ENCODE measurements at regions not wholly inside any gene's neighbourhood (a gene's known extent, or its start where the extent isn't known, plus 50 kb on each side); places are given as distances from the start of the nearest gene placed in this dataset.

DNA sequence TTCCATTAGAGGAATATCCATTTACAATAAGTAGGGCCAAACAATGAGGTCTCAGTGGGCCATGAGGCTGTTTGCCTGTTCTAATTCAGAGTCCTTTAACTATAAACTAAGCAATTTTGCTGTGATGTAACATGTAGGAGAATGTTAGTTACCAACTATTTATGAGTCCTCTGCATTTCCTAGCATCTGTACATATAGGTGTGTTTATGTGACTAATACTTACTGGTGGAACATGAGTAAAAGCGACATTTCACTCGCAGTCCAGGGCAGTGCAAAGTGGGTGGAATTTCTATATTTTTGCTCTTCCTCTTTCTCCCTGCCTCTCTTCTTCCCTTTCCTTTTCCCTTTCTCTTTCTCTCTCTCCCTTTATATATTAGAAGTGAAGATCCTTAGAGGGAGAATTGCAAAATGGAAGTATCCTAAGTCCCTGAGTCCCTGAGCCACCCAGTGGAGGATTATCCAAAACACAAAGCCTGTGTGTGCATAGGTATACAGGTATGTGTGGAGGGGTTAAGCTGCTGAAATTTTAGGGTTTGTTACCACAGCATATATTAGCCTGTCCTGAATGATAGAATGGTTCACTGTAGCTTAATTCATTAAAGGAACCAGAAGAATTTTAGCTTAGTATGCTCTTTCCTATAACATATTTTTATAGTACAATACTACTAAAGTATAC lies 487.0 kb upstream of the FANCL start:
- Histone ChIP-seq H3K27me3 (ENCODE audit: control insufficient read depth, insufficient read depth, low read length) (no peaks in the 10 kb centered on the region), H3K4me3 (ENCODE audit: low read depth, low read length) (no peak overlapping the region), H3K27ac (ENCODE audit: insufficient read depth, low read length, poor library complexity, severe bottlenecking) (no peak overlapping the region), H3K4me1 (ENCODE audit: control insufficient read depth, insufficient read depth, low read length, poor library complexity, severe bottlenecking) (no peaks in the 10 kb centered on the region), H3K9me3 (ENCODE audit: control insufficient read depth in 2 of 2, low read length in 2 of 2) (no peaks in the 10 kb centered on the region), H3K36me3 (ENCODE audit: control insufficient read depth, insufficient read depth, low read length) (no peaks in the 10 kb centered on the region)
- peaks cover 0 to 5% (median 0%) of the 10 kb centered on the region in 7 donors for H3K9me3 Mint-ChIP-seq
- H3K27me3 Mint-ChIP-seq, result no peaks in the 10 kb centered on the region
- no peak overlapping the region for H3K27ac Mint-ChIP-seq
- no peak for DNase-seq
- H3K4me1 Mint-ChIP-seq, result no peaks in the 10 kb centered on the region
- no peak for ATAC-seq (ENCODE audit: low read depth in 2 of 2)
- H3K4me3 Mint-ChIP-seq, result no peak overlapping the region
- H3K36me3 Mint-ChIP-seq, result no peaks in the 10 kb centered on the region

DNA sequence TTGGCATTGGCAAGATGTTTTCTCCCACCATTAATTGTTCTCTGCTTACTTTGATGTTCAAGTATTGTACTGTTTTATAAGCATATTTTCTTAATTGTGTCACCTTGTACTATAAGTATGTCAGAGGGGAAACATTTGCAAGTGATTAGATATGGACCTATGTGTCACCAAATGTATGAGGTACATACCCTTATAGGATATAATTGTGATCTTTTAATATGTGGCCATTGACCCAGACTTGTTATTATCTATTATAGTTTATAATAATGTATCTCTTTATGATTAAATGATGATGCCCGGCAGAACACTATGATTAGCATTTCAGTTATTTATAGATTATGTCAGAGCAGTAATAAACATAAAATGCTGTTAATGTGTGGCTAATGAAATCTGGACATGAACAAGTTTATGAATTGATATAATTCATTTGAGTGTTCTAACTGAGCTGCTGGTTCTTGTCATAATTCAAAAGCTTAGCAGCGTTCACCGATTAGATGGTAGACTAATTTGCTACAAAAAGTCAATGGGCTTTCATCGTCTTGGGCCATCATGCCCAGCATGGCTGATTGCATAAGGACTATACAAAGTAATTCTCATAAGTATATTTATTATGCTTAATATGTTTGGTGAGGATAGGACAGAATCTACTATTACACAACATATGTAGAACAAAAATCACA lies 480.9 kb upstream of the FANCL start:
- Histone ChIP-seq H3K9me3 (ENCODE audit: control insufficient read depth in 2 of 2, low read length in 2 of 2) (no peaks in the 10 kb centered on the region), H3K36me3 (ENCODE audit: control insufficient read depth, insufficient read depth, low read length) (no peaks in the 10 kb centered on the region), H3K27me3 (ENCODE audit: control insufficient read depth, insufficient read depth, low read length) (no peaks in the 10 kb centered on the region), H3K4me3 (ENCODE audit: low read depth, low read length) (no peak overlapping the region), H3K4me1 (ENCODE audit: control insufficient read depth, insufficient read depth, low read length, poor library complexity, severe bottlenecking) (no peaks in the 10 kb centered on the region), H3K27ac (ENCODE audit: insufficient read depth, low read length, poor library complexity, severe bottlenecking) (no peak overlapping the region)
- no peak for ATAC-seq (ENCODE audit: low read depth in 2 of 2)
- no peak for DNase-seq
- H3K4me1 Mint-ChIP-seq, result no peaks in the 10 kb centered on the region
- no peaks in the 10 kb centered on the region for H3K27me3 Mint-ChIP-seq
- no peak overlapping the region for H3K4me3 Mint-ChIP-seq
- no peak overlapping the region for H3K27ac Mint-ChIP-seq
- no peaks in the 10 kb centered on the region for H3K36me3 Mint-ChIP-seq
- peaks cover 0 to 3% (median 0%) of the 10 kb centered on the region in 7 donors for H3K9me3 Mint-ChIP-seq

DNA sequence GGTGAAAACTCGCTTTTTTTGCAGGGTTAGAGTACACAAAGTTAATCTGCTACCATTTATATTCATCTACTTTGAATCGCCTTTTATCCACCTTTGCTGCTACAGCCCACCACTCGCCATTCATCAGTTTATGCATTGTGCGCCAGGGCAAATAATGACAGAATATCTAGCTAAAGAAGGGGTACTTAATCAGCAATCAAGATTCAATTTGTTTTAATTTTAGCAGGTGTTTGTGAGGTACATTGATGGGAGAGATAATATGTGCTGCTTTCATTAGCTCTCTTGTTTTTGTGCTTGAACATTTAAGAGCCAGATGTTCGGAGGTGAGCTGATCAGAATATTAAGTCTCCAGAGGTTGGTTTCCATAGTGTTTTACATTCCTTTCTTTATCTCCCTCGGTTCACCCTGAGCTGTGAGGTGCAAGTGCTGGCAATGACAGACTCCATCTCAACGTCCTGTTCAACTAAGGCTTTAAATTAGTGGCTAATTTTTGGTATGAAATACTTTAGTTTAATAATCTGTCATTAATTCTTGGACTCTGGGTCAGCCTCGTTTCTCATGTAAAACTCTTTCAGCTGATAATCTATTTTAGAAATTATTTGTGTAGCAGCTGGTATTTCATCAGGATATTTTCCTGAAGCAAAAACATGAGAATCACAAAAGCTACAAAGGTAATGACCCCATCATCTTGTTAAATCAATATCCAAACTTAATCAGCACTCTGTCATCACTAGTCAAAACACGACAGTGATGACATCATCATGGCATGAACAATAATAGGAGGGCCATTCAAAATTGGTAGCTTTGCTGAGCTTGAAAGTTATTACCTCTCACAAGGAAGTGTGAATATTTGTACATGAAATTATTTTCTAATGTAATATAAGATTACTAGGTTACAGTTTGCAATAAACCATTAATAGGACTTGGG lies 479.9 kb upstream of the FANCL start:
- H3K9me3 Mint-ChIP-seq, result peaks cover 0 to 3% (median 0%) of the 10 kb centered on the region in 7 donors
- Histone ChIP-seq H3K4me1 (ENCODE audit: control insufficient read depth, insufficient read depth, low read length, poor library complexity, severe bottlenecking) (no peaks in the 10 kb centered on the region), H3K27me3 (ENCODE audit: control insufficient read depth, insufficient read depth, low read length) (no peaks in the 10 kb centered on the region), H3K36me3 (ENCODE audit: control insufficient read depth, insufficient read depth, low read length) (no peaks in the 10 kb centered on the region), H3K9me3 (ENCODE audit: control insufficient read depth in 2 of 2, low read length in 2 of 2) (no peaks in the 10 kb centered on the region), H3K4me3 (ENCODE audit: low read depth, low read length) (no peak overlapping the region), H3K27ac (ENCODE audit: insufficient read depth, low read length, poor library complexity, severe bottlenecking) (no peak overlapping the region)
- H3K36me3 Mint-ChIP-seq, result no peaks in the 10 kb centered on the region
- no peak overlapping the region for H3K27ac Mint-ChIP-seq
- ATAC-seq (ENCODE audit: low read depth in 2 of 2) (no peak), DNase-seq (no peak)
- no peaks in the 10 kb centered on the region for H3K4me1 Mint-ChIP-seq
- H3K4me3 Mint-ChIP-seq, result no peak overlapping the region
- H3K27me3 Mint-ChIP-seq, result no peaks in the 10 kb centered on the region

DNA sequence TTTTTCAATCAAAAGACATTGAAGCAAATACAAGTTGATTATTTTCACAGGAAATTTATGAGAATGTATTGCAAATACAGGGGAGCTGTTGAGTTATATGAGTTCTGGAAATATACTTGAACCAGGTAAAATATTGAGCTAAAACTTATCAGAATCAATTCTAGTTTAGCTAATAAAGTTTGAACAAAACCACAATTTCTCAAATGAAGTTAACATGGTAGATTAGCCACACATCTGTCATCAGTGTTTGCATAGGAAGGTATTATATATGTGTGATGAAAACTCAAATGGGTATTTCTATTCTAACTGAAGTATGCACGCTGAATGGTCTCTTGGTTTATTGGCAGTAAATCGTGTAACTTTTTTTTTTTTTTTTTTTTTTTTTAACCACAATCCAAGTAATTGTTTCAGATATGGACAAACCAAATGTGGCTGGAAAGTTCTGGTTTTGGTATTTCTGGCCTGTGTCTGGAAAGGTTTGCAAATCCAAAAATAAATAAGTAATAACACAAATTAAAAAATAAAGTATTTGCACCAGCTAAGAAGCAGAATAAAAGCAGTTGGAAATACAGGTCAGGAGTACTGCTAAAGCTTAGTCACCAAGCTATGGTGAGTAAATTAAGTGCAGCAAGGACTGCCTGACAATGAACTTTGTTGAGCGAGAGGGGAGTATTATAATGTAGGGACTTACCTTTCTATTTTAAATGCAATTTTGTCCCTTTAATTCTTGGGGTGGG lies 479.1 kb upstream of the FANCL start:
- no peak for ATAC-seq (ENCODE audit: low read depth in 2 of 2)
- no peaks in the 10 kb centered on the region for H3K27me3 Mint-ChIP-seq

DNA sequence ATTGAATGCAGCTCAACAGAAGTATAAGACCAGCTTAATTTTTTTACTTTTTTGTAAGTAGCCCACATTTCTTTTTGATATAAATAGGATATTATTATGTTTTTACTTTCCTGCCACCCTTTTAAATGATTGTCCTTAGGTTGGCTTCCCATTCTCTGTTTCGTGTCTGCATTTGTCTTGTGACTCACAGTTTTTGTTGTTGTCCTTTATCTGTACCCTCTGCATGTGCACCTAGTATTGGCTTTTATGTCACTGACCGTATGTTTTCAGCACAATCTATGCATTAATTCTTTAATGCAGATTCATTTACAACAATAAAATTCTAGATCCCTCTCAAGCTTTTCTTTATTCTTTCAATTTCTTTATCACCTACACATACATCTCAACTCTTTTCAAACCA lies 474.2 kb upstream of the FANCL start:
- Mint-ChIP-seq H3K9me3 (peaks cover 0 to 1% (median 0%) of the 10 kb centered on the region in 7 donors), H3K4me3 (no peak overlapping the region), H3K36me3 (no peaks in the 10 kb centered on the region), H3K27me3 (no peaks in the 10 kb centered on the region), H3K4me1 (no peaks in the 10 kb centered on the region), H3K27ac (no peak overlapping the region)
- no peak overlapping the region for H3K4me3 ChIP-seq (ENCODE audit: low read depth, low read length)
- ATAC-seq (ENCODE audit: low read depth in 2 of 2) (no peak), DNase-seq (no peak)
- no peaks in the 10 kb centered on the region for H3K9me3 ChIP-seq (ENCODE audit: control insufficient read depth in 2 of 2, low read length in 2 of 2)
- no peak overlapping the region for H3K27ac ChIP-seq (ENCODE audit: insufficient read depth, low read length, poor library complexity, severe bottlenecking)
- H3K27me3 ChIP-seq (ENCODE audit: control insufficient read depth, insufficient read depth, low read length), result no peaks in the 10 kb centered on the region
- H3K36me3 ChIP-seq (ENCODE audit: control insufficient read depth, insufficient read depth, low read length), result no peaks in the 10 kb centered on the region
- H3K4me1 ChIP-seq (ENCODE audit: control insufficient read depth, insufficient read depth, low read length, poor library complexity, severe bottlenecking), result no peaks in the 10 kb centered on the region

More for the DNA sequence above, 479.1 kb upstream of the FANCL start:
- Histone ChIP-seq H3K4me1 (ENCODE audit: control insufficient read depth, insufficient read depth, low read length, poor library complexity, severe bottlenecking) (no peaks in the 10 kb centered on the region), H3K27ac (ENCODE audit: insufficient read depth, low read length, poor library complexity, severe bottlenecking) (no peak overlapping the region), H3K27me3 (ENCODE audit: control insufficient read depth, insufficient read depth, low read length) (no peaks in the 10 kb centered on the region), H3K4me3 (ENCODE audit: low read depth, low read length) (no peak overlapping the region), H3K36me3 (ENCODE audit: control insufficient read depth, insufficient read depth, low read length) (no peaks in the 10 kb centered on the region), H3K9me3 (ENCODE audit: control insufficient read depth in 2 of 2, low read length in 2 of 2) (no peaks in the 10 kb centered on the region)
- H3K36me3 Mint-ChIP-seq, result no peaks in the 10 kb centered on the region
- H3K4me1 Mint-ChIP-seq, result no peaks in the 10 kb centered on the region
- no peak for DNase-seq
- no peak overlapping the region for H3K27ac Mint-ChIP-seq
- no peak overlapping the region for H3K4me3 Mint-ChIP-seq
- peaks cover 0 to 3% (median 0%) of the 10 kb centered on the region in 7 donors for H3K9me3 Mint-ChIP-seq

DNA sequence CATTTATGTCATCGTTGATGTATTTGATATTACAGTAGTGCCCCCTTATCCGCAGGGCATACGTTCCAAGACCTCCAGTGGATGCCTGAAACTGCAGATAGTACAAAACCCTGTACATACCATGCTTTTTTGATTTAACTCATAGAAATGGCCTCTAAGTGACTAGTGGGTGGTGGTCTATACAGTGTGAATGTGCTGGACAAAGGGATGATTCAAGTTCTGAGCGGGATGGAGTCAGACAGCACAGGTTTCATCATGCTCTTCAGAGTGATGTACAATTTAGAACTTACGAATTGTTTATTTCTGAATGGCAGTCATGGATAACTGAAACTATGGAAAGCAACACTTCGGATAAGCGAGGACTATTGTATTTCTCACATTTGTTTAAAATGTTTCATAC lies 473.1 kb upstream of the FANCL start:
- ATAC-seq (ENCODE audit: low read depth in 2 of 2) (no peak), DNase-seq (no peak)
- Mint-ChIP-seq H3K27me3 (no peaks in the 10 kb centered on the region), H3K4me1 (no peaks in the 10 kb centered on the region), H3K27ac (no peak overlapping the region), H3K9me3 (peaks cover 0 to 1% (median 0%) of the 10 kb centered on the region in 7 donors), H3K4me3 (no peak overlapping the region), H3K36me3 (no peaks in the 10 kb centered on the region)
- Histone ChIP-seq H3K4me1 (ENCODE audit: control insufficient read depth, insufficient read depth, low read length, poor library complexity, severe bottlenecking) (no peaks in the 10 kb centered on the region), H3K27me3 (ENCODE audit: control insufficient read depth, insufficient read depth, low read length) (no peaks in the 10 kb centered on the region), H3K36me3 (ENCODE audit: control insufficient read depth, insufficient read depth, low read length) (no peaks in the 10 kb centered on the region), H3K4me3 (ENCODE audit: low read depth, low read length) (no peak overlapping the region), H3K9me3 (ENCODE audit: control insufficient read depth in 2 of 2, low read length in 2 of 2) (no peaks in the 10 kb centered on the region), H3K27ac (ENCODE audit: insufficient read depth, low read length, poor library complexity, severe bottlenecking) (no peak overlapping the region)

DNA sequence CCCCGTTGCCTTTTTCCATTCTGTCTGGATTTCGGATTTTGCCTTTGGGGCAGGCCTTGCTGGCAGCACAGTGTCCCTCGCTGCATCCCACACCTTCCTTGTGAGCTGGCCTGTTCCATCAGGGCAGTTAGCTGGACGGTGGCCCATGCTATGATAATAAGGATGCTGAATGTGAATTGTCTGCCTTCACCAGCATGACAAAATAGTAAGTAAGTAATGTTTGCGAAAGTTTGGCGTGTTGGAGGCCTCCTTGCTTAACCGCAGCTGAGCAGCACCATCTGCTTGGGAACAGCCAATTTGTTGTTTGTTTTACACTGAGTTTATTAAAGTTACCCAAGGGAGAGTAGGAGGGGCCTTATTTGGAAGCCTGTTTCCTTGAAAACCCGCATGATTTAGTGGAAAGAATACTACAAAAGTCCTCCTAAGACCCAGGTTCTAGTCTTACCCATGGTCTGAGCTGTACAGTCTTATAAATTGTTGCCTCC lies 469.7 kb upstream of the FANCL start:
- H3K36me3 Mint-ChIP-seq, result no peaks in the 10 kb centered on the region
- ATAC-seq (ENCODE audit: low read depth in 2 of 2), result no peak

More for the DNA sequence above, 469.7 kb upstream of the FANCL start:
- Histone ChIP-seq H3K9me3 (ENCODE audit: control insufficient read depth in 2 of 2, low read length in 2 of 2) (no peaks in the 10 kb centered on the region), H3K27ac (ENCODE audit: insufficient read depth, low read length, poor library complexity, severe bottlenecking) (no peak overlapping the region), H3K27me3 (ENCODE audit: control insufficient read depth, insufficient read depth, low read length) (no peaks in the 10 kb centered on the region), H3K4me1 (ENCODE audit: control insufficient read depth, insufficient read depth, low read length, poor library complexity, severe bottlenecking) (no peaks in the 10 kb centered on the region), H3K36me3 (ENCODE audit: control insufficient read depth, insufficient read depth, low read length) (no peaks in the 10 kb centered on the region), H3K4me3 (ENCODE audit: low read depth, low read length) (no peak overlapping the region)
- DNase-seq, result no peak
- Mint-ChIP-seq H3K27me3 (no peaks in the 10 kb centered on the region), H3K9me3 (peaks cover 0 to 3% (median 0%) of the 10 kb centered on the region in 7 donors), H3K27ac (no peak overlapping the region), H3K4me1 (no peaks in the 10 kb centered on the region), H3K4me3 (no peak overlapping the region)

Data from CD4-positive, CD25-positive, alpha-beta regulatory T cell (primary cell).